ENCODE measurements at regions not wholly inside any gene's neighbourhood (a gene's known extent, or its start where the extent isn't known, plus 50 kb on each side); places are given as distances from the start of the nearest gene placed in this dataset.
"Not testable (repeated sequence)": the region's sequence is repeated elsewhere in the genome, so short reads cannot be mapped to it uniquely, and the experiment has no call there.

DNA sequence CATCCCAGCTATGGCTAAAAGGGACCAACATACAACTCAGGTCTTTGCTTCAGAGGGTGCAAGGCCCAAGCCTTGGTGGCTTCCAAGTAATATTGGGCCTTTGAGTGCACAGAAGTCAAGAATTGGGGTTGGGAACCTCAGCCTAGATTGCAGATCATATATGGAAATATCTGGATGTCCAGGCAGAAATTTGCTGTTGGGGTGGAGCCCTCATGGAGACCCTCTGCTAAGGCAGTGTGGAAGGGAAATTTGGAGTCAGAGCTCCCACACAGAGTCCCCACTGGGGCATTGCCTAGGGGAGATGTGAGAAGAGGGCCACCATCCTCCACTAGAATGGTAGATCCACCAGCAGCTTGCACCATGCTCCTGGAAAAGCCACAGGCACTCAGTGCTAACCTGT lies 123.5 kb downstream of the PRL start:
- Histone ChIP-seq H3K79me2 (ENCODE audit: control insufficient read depth, insufficient read depth, low read length) (no peaks in the 10 kb centered on the region), H3K9me3 (ENCODE audit: control insufficient read depth, low read depth, low read length) (no peaks in the 10 kb centered on the region), H3K36me3 (ENCODE audit: control insufficient read depth in 2 of 2, extremely low read depth in 1 of 2, insufficient read depth in 2 of 2, low read length in 2 of 2) (no peaks in the 10 kb centered on the region), H2AFZ (ENCODE audit: control insufficient read depth, low read length) (no peak overlapping the region), H4K20me1 (ENCODE audit: control insufficient read depth, extremely low read depth, insufficient read depth, low read length) (no peaks in the 10 kb centered on the region), H3K4me3 (ENCODE audit: control insufficient read depth in 2 of 3, extremely low read depth in 1 of 3, insufficient read depth in 2 of 3, low read depth in 1 of 3, low read length in 3 of 3) (no peak overlapping the region), H3K27me3 (ENCODE audit: control insufficient read depth, extremely low read depth, insufficient read depth, low read length) (no peaks in the 10 kb centered on the region), H3K4me1 (ENCODE audit: control insufficient read depth, extremely low read depth, insufficient read depth, low read length) (no peaks in the 10 kb centered on the region), H3K27ac (ENCODE audit: control insufficient read depth, insufficient read depth, low read length) (no peak overlapping the region), H3K9me1 (ENCODE audit: control insufficient read depth, extremely low read depth, insufficient read depth, low read length) (no peaks in the 10 kb centered on the region), H3K4me2 (ENCODE audit: control insufficient read depth, extremely low read depth, insufficient read depth, low read depth, low read length) (no peak overlapping the region), H3K9ac (ENCODE audit: control insufficient read depth, extremely low read depth, insufficient read depth, low read length) (no peak overlapping the region)
- FAIRE-seq = no peak
- dilution Hi-C loops (cut with MboI; ENCODE audit: extremely low pct_ligation_motif_present, low sequenced_read_pairs) = no loop called here
- no peak for DNase-seq (ENCODE audit: low read depth, low spot score)
- TF ChIP-seq, protein P1, sequence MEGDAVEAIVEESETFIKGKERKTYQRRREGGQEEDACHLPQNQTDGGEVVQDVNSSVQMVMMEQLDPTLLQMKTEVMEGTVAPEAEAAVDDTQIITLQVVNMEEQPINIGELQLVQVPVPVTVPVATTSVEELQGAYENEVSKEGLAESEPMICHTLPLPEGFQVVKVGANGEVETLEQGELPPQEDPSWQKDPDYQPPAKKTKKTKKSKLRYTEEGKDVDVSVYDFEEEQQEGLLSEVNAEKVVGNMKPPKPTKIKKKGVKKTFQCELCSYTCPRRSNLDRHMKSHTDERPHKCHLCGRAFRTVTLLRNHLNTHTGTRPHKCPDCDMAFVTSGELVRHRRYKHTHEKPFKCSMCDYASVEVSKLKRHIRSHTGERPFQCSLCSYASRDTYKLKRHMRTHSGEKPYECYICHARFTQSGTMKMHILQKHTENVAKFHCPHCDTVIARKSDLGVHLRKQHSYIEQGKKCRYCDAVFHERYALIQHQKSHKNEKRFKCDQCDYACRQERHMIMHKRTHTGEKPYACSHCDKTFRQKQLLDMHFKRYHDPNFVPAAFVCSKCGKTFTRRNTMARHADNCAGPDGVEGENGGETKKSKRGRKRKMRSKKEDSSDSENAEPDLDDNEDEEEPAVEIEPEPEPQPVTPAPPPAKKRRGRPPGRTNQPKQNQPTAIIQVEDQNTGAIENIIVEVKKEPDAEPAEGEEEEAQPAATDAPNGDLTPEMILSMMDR (optimal IDR thresholded peaks at IDR 0.05 in 1 of 3, IDR thresholded peaks at IDR 0.05 in 1 of 3, conservative IDR thresholded peaks at IDR 0.05 in 1 of 3; ENCODE audit: extremely low read depth in 1 of 3, insufficient read depth in 2 of 3, low read length in 3 of 3) = no peak
- no peak for TF ChIP-seq EZH2 (IDR thresholded peaks at IDR 0.05; ENCODE audit: low read length)

DNA sequence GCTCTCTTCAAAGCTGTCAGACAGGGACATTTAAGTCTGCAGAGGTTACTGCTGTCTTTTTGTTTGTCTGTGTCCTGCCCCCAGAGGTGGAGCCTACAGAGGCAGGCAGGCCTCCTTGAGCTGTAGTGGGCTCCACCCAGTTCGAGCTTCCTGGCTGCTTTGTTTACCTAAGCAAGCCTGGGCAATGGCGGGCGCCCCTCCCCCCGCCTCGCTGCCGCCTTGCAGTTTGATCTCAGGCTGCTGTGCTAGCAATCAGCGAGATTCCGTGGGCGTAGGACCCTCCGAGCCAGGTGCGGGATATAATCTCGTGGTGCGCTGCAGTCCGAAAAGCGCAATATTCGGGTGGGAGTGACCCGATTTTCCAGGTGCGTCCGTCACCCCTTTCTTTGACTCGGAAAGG lies 116.6 kb downstream of the PRL start:
- dilution Hi-C loops (cut with MboI; ENCODE audit: extremely low pct_ligation_motif_present, low sequenced_read_pairs); H3K4me3 ChIP-seq (ENCODE audit: control insufficient read depth in 2 of 3, extremely low read depth in 1 of 3, insufficient read depth in 2 of 3, low read depth in 1 of 3, low read length in 3 of 3); H3K4me2 ChIP-seq (ENCODE audit: control insufficient read depth, extremely low read depth, insufficient read depth, low read depth, low read length); H3K9me3 ChIP-seq (ENCODE audit: control insufficient read depth, low read depth, low read length); FAIRE-seq; H3K27ac ChIP-seq (ENCODE audit: control insufficient read depth, insufficient read depth, low read length); H3K9ac ChIP-seq (ENCODE audit: control insufficient read depth, extremely low read depth, insufficient read depth, low read length); H2AFZ ChIP-seq (ENCODE audit: control insufficient read depth, low read length); H3K9me1 ChIP-seq (ENCODE audit: control insufficient read depth, extremely low read depth, insufficient read depth, low read length); H4K20me1 ChIP-seq (ENCODE audit: control insufficient read depth, extremely low read depth, insufficient read depth, low read length); H3K27me3 ChIP-seq (ENCODE audit: control insufficient read depth, extremely low read depth, insufficient read depth, low read length); H3K36me3 ChIP-seq (ENCODE audit: control insufficient read depth in 2 of 2, extremely low read depth in 1 of 2, insufficient read depth in 2 of 2, low read length in 2 of 2); DNase-seq (ENCODE audit: low read depth, low spot score); H3K4me1 ChIP-seq (ENCODE audit: control insufficient read depth, extremely low read depth, insufficient read depth, low read length); H3K79me2 ChIP-seq (ENCODE audit: control insufficient read depth, insufficient read depth, low read length): not testable (repeated sequence)

DNA sequence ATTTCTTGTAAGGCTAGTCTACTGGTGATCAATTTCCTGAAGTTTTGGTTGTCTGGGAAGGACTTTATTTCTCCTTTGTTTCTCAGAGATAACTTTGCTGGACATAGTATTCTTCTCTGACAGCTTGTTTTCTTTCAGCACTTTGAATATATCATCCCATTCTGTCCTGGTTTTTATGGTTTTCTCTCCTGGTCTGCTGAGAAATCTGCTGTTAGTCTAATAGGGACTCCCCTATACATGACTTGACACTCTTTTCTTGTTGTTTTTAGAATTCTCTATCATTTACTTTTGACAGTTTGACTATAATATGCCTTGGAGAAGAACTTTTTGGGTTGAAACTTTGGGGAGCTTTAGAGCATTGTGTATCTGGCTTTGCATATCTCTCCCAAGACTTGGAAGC lies 112.5 kb downstream of the PRL start:
- Histone ChIP-seq H3K4me1 (ENCODE audit: control insufficient read depth, extremely low read depth, insufficient read depth, low read length) (no peaks in the 10 kb centered on the region), H3K9me3 (ENCODE audit: control insufficient read depth, low read depth, low read length) (no peaks in the 10 kb centered on the region), H2AFZ (ENCODE audit: control insufficient read depth, low read length) (no peak overlapping the region), H3K36me3 (ENCODE audit: control insufficient read depth in 2 of 2, extremely low read depth in 1 of 2, insufficient read depth in 2 of 2, low read length in 2 of 2) (no peaks in the 10 kb centered on the region), H3K4me2 (ENCODE audit: control insufficient read depth, extremely low read depth, insufficient read depth, low read depth, low read length) (no peak overlapping the region), H3K79me2 (ENCODE audit: control insufficient read depth, insufficient read depth, low read length) (no peaks in the 10 kb centered on the region), H4K20me1 (ENCODE audit: control insufficient read depth, extremely low read depth, insufficient read depth, low read length) (no peaks in the 10 kb centered on the region), H3K9ac (ENCODE audit: control insufficient read depth, extremely low read depth, insufficient read depth, low read length) (no peak overlapping the region), H3K27me3 (ENCODE audit: control insufficient read depth, extremely low read depth, insufficient read depth, low read length) (no peaks in the 10 kb centered on the region), H3K4me3 (ENCODE audit: control insufficient read depth in 2 of 3, extremely low read depth in 1 of 3, insufficient read depth in 2 of 3, low read depth in 1 of 3, low read length in 3 of 3) (no peak overlapping the region), H3K27ac (ENCODE audit: control insufficient read depth, insufficient read depth, low read length) (no peak overlapping the region), H3K9me1 (ENCODE audit: control insufficient read depth, extremely low read depth, insufficient read depth, low read length) (no peaks in the 10 kb centered on the region)
- FAIRE-seq (no peak), DNase-seq (ENCODE audit: low read depth, low spot score) (no peak)
- dilution Hi-C loops (cut with MboI; ENCODE audit: extremely low pct_ligation_motif_present, low sequenced_read_pairs) = no loop called here
- TF ChIP-seq EZH2 (IDR thresholded peaks at IDR 0.05; ENCODE audit: low read length) = no peak
- TF ChIP-seq, protein P1 (optimal IDR thresholded peaks at IDR 0.05 in 1 of 3, IDR thresholded peaks at IDR 0.05 in 1 of 3, conservative IDR thresholded peaks at IDR 0.05 in 1 of 3; ENCODE audit: extremely low read depth in 1 of 3, insufficient read depth in 2 of 3, low read length in 3 of 3) = no peak

All from keratinocyte (primary cell).